HPDE6-E6E7 (cell line): ENCODE measurements at regions not wholly inside any gene's neighbourhood (a gene's known extent, or its start where the extent isn't known, plus 50 kb on each side); places are given as distances from the start of the nearest gene placed in this dataset.
"Not testable (repeated sequence)": the region's sequence is repeated elsewhere in the genome, so short reads cannot be mapped to it uniquely, and the experiment has no call there.

Experiments
- DNase-seq: peaks from one replicate; pipeline ENCODE4 v3.0.0; 2011; ENCODE audit warnings: missing footprints; ENCODE audit errors: extremely low spot score

- not testable (repeated sequence) for DNase-seq
Measured at GRCh38 chr2:181737302-181737701, 57.0 kb upstream of the NEUROD1 start.

GRCh38 chr2:181738074-181738473, 57.8 kb upstream of the NEUROD1 start:
- no peak for DNase-seq

GRCh38 chr2:181738563-181738962, 58.2 kb upstream of the NEUROD1 start:
- DNase-seq, result no peak

GRCh38 chr2:181741756-181742155, 61.4 kb upstream of the NEUROD1 start:
- no peak for DNase-seq

GRCh38 chr2:181742361-181742760, 62.0 kb upstream of the NEUROD1 start:
- no peak for DNase-seq

GRCh38 chr2:181742922-181743722, 62.8 kb upstream of the NEUROD1 start:
- no peak for DNase-seq

- no peak for DNase-seq
Measured at GRCh38 chr2:181743723-181744031, 63.4 kb upstream of the NEUROD1 start.

- no peak for DNase-seq
Measured at GRCh38 chr2:181745796-181746540, 65.7 kb upstream of the NEUROD1 start.

GRCh38 chr2:181746844-181747243, 66.5 kb upstream of the NEUROD1 start:
- no peak for DNase-seq

GRCh38 chr2:181750305-181750704, 70.0 kb upstream of the NEUROD1 start:
- DNase-seq, result no peak

GRCh38 chr2:181751266-181752030, 71.1 kb upstream of the NEUROD1 start:
- no peak for DNase-seq

GRCh38 chr2:181752301-181752700, 72.0 kb upstream of the NEUROD1 start:
- no peak for DNase-seq

GRCh38 chr2:181753686-181754085, 73.4 kb upstream of the NEUROD1 start:
- DNase-seq, result no peak

GRCh38 chr2:181754105-181754504, 73.8 kb upstream of the NEUROD1 start:
- DNase-seq, result no peak

GRCh38 chr2:181755181-181755580, 74.9 kb upstream of the NEUROD1 start:
- no peak for DNase-seq

GRCh38 chr2:181760521-181760920, 80.2 kb upstream of the NEUROD1 start:
- no peak for DNase-seq

GRCh38 chr2:181761175-181761574, 80.9 kb upstream of the NEUROD1 start:
- no peak for DNase-seq

GRCh38 chr2:181762000-181762399, 81.7 kb upstream of the NEUROD1 start:
- no peak for DNase-seq

GRCh38 chr2:181762848-181763247, 82.5 kb upstream of the NEUROD1 start:
- DNase-seq, result no peak

- no peak for DNase-seq
Measured at GRCh38 chr2:181763423-181763822, 83.1 kb upstream of the NEUROD1 start.

GRCh38 chr2:181764095-181764963, 84.0 kb upstream of the NEUROD1 start:
- DNase-seq, result no peak

- DNase-seq, result no peak
Measured at GRCh38 chr2:181766129-181766528, 85.8 kb upstream of the NEUROD1 start.
